PC-3 (cell line): ENCODE measurements at regions not wholly inside any gene's neighbourhood (a gene's known extent, or its start where the extent isn't known, plus 50 kb on each side); places are given as distances from the start of the nearest gene placed in this dataset.

Source experiments
- EZH2 ChIP-seq: fragments of 300-600 bp; sonication (generic); IDR thresholded peaks from one replicate; pipeline ENCODE4 v1.6.1; 2017; ENCODE audit warnings: antibody characterized with exemption, mild to moderate bottlenecking, low read length; ENCODE audit not compliant: unreplicated experiment
- EZH2phosphoT487 ChIP-seq: fragments of 300-600 bp; sonication (generic); IDR thresholded peaks from 2 replicates; pipeline ENCODE4 v1.6.1; 2018; ENCODE audit warnings: mild to moderate bottlenecking, antibody characterized with exemption, low read length, borderline replicate concordance
- TF ChIP-seq, protein P1 (sequence below): fragments of 300-600 bp; sonication (generic); conservative IDR thresholded peaks from 2 replicates; pipeline ENCODE4 v1.5.1; 2017; ENCODE audit warnings: antibody characterized with exemption, low read depth, mild to moderate bottlenecking, low read length

DNA sequence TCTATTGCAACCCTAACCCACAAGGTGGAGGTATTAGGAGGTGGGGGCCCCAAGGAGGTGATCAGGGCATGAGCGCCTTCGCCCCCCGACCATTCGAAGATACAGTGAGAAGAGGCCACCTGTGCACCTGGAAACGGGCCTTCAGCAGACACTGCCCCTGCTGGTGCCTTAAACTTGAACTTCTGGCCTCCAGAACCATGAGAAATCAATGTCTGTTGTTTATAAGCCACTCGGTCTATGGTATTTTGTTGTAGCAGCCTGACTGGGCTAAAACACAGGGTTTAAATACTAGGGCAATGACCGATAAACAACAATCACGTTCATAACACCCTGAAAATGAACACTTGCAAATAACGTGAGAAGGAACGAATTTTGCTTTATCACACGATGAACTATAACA, 85.2 kb upstream of the USP29 start:
- TF ChIP-seq, protein P1, sequence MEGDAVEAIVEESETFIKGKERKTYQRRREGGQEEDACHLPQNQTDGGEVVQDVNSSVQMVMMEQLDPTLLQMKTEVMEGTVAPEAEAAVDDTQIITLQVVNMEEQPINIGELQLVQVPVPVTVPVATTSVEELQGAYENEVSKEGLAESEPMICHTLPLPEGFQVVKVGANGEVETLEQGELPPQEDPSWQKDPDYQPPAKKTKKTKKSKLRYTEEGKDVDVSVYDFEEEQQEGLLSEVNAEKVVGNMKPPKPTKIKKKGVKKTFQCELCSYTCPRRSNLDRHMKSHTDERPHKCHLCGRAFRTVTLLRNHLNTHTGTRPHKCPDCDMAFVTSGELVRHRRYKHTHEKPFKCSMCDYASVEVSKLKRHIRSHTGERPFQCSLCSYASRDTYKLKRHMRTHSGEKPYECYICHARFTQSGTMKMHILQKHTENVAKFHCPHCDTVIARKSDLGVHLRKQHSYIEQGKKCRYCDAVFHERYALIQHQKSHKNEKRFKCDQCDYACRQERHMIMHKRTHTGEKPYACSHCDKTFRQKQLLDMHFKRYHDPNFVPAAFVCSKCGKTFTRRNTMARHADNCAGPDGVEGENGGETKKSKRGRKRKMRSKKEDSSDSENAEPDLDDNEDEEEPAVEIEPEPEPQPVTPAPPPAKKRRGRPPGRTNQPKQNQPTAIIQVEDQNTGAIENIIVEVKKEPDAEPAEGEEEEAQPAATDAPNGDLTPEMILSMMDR = no peak
- no peak for TF ChIP-seq EZH2
- TF ChIP-seq EZH2phosphoT487 = no peak
